Stomach smooth muscle (tissue), 2 donors: ENCODE measurements at regions not wholly inside any gene's neighbourhood (a gene's known extent, or its start where the extent isn't known, plus 50 kb on each side); places are given as distances from the start of the nearest gene placed in this dataset.

Experiments
- H3K27ac ChIP-seq: one replicate; pipeline ENCODE4 v1.7.0; 2013; ENCODE audit warnings: mild to moderate bottlenecking, low read length, inconsistent platforms
- H3K27me3 ChIP-seq, 2 donors: one replicate each; pipeline ENCODE4 v1.7.0; 2013; ENCODE audit warnings: low read length in 2 of 2; ENCODE audit not compliant: insufficient read depth in 2 of 2, control insufficient read depth in 1 of 2
- H3K36me3 ChIP-seq, 2 donors: one replicate each; pipeline ENCODE4 v1.7.0; 2013; ENCODE audit warnings: low read length in 2 of 2; ENCODE audit not compliant: control insufficient read depth in 2 of 2, insufficient read depth in 2 of 2
- H3K4me1 ChIP-seq: one replicate; pipeline ENCODE4 v1.7.0; 2013; ENCODE audit warnings: low read length; ENCODE audit not compliant: control insufficient read depth, insufficient read depth
- H3K4me3 ChIP-seq, 2 donors: one replicate each; pipeline ENCODE4 v1.7.0; 2013; ENCODE audit warnings: low read length in 2 of 2
- H3K9ac ChIP-seq, 2 donors: one replicate each; pipeline ENCODE4 v1.7.0; 2013; ENCODE audit warnings: low read length in 2 of 2, mild to moderate bottlenecking in 1 of 2
- H3K9me3 ChIP-seq, 2 donors: one replicate each; pipeline ENCODE4 v1.7.0; 2013; ENCODE audit warnings: low read length in 2 of 2; ENCODE audit not compliant: control insufficient read depth in 2 of 2
- donor health status: healthy.
- donor health status: Pancreatic carcinoma.

DNA sequence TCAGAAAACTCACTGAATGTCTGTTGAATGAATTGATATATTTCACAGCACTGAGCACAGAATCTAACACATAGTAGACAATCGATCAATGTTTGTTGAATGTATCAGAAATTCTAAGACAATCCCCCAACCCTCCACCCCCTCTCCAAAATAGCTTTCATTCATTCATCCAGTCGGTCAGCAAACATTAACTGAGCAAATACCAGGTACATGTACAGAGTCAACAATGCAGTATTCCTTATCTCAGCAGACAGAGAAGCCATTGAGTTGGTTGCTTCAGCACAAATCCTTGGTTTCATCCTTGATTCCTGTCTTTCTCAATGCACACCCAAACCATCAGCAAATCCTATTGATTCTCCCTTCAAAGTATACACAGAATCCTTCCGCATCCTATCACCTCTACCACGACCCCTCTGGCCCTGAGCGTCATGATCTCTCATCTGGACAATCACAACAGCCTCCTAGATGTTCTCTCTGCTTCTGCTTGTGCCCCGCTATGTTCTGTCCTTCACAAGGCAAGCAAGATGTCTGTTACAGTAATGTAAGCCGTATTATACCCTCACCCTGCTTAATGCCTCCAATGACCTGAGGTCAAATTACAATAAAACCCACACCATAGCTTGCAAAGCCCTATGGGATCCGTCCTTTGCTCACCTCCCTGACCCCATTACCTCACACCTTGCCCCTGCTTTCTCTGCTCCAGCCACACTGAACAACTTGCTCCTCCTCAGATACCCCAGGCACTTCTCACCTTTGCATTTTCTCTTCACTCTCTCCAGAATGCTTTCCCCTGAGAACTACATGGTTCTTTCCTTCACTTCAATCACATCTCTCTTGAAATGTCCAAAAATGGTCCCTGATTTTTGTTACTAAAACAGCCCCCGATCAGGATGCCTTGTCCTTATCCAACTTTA, 738.1 kb upstream of the TBX3 start:
- H3K36me3 ChIP-seq = no peaks in the 10 kb centered on the region
- H3K9me3 ChIP-seq = peaks cover 0 to 4% of the 10 kb centered on the region in 2 donors
- no peak overlapping the region for H3K4me3 ChIP-seq
- H3K27ac ChIP-seq = no peak overlapping the region
- H3K9ac ChIP-seq = no peak overlapping the region
- peaks cover 0 to 4% of the 10 kb centered on the region in 2 donors for H3K27me3 ChIP-seq
- no peaks in the 10 kb centered on the region for H3K4me1 ChIP-seq

DNA sequence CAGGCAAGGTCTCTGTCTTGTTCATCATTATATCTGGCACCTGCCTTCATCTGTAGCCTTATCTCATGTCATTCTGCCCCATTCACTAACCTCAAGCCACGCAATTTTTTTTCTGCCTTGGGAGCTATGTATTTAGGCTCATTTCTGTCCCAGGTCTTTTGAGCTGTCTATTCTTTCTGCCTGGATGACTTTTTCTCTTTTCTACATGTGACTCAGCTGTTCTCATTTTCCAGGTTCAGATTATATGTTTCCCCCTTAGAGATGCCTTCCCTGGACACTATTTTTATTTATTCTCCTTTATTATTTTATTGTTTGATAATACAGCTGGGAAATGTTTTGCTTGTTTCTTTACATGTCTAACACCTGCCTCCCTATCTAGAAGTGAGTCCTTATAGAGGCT, 737.4 kb upstream of the TBX3 start:
- peaks cover 0 to 4% of the 10 kb centered on the region in 2 donors for H3K27me3 ChIP-seq
- H3K9ac ChIP-seq = no peak overlapping the region
- H3K4me3 ChIP-seq = no peak overlapping the region
- H3K27ac ChIP-seq = no peak overlapping the region
- no peaks in the 10 kb centered on the region for H3K36me3 ChIP-seq
- peaks cover 0 to 4% of the 10 kb centered on the region in 2 donors for H3K9me3 ChIP-seq
- no peaks in the 10 kb centered on the region for H3K4me1 ChIP-seq

- Histone ChIP-seq H3K4me1 (no peaks in the 10 kb centered on the region), H3K27ac (no peak overlapping the region), H3K9me3 (peaks cover 0 to 4% of the 10 kb centered on the region in 2 donors), H3K4me3 (no peak overlapping the region), H3K27me3 (peaks cover 0 to 4% of the 10 kb centered on the region in 2 donors), H3K36me3 (no peaks in the 10 kb centered on the region), H3K9ac (no peak overlapping the region)
These were observed 735.2 kb upstream of the TBX3 start for GRCh38 chr12:115419145-115419646.

GRCh38 chr12:115417610-115418009, 733.6 kb upstream of the TBX3 start:
- no peaks in the 10 kb centered on the region for H3K36me3 ChIP-seq
- peaks cover 0 to 4% of the 10 kb centered on the region in 2 donors for H3K9me3 ChIP-seq
- H3K9ac ChIP-seq = no peak overlapping the region
- no peaks in the 10 kb centered on the region for H3K4me1 ChIP-seq
- no peak overlapping the region for H3K27ac ChIP-seq
- peaks cover 0 to 4% of the 10 kb centered on the region in 2 donors for H3K27me3 ChIP-seq
- H3K4me3 ChIP-seq = no peak overlapping the region

- H3K27ac ChIP-seq = no peak overlapping the region
- no peaks in the 10 kb centered on the region for H3K27me3 ChIP-seq
- H3K9ac ChIP-seq = no peak overlapping the region
These were observed 732.9 kb upstream of the TBX3 start for GRCh38 chr12:115416869-115417268.

DNA sequence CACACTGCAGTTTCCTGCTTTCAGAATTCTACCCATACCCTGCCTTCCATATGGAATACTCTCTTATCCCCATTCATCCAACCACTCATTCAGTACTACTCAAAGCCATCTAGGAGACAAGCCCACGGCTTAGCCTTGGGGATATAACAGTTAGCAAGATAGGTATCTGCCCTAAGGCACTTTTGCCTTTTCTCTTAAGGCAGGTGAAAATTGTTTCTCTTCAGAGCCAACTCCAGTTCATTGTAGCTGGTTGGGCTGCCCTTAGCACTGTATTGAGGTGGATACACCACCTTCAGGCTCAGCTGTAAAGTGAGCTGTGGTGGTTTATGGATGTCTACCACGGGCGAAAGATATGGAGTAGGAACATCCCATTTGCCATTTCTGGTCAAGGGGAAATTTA, 729.7 kb upstream of the TBX3 start:
- Histone ChIP-seq H3K27ac (no peak overlapping the region), H3K4me3 (no peak overlapping the region), H3K36me3 (no peaks in the 10 kb centered on the region), H3K9me3 (peaks cover 0 to 4% of the 10 kb centered on the region in 2 donors), H3K27me3 (no peaks in the 10 kb centered on the region), H3K9ac (no peak overlapping the region), H3K4me1 (no peaks in the 10 kb centered on the region)

More at GRCh38 chr12:115416869-115417268, 732.9 kb upstream of the TBX3 start:
- no peak overlapping the region for H3K4me3 ChIP-seq
- no peaks in the 10 kb centered on the region for H3K36me3 ChIP-seq
- peaks cover 0 to 4% of the 10 kb centered on the region in 2 donors for H3K9me3 ChIP-seq
- H3K4me1 ChIP-seq = no peaks in the 10 kb centered on the region

GRCh38 chr12:115412831-115413230, 728.9 kb upstream of the TBX3 start:
- Histone ChIP-seq H3K36me3 (no peaks in the 10 kb centered on the region), H3K4me3 (no peak overlapping the region), H3K4me1 (no peaks in the 10 kb centered on the region), H3K9me3 (peaks cover 0 to 4% of the 10 kb centered on the region in 2 donors), H3K27ac (no peak overlapping the region), H3K9ac (no peak overlapping the region), H3K27me3 (no peaks in the 10 kb centered on the region)

DNA sequence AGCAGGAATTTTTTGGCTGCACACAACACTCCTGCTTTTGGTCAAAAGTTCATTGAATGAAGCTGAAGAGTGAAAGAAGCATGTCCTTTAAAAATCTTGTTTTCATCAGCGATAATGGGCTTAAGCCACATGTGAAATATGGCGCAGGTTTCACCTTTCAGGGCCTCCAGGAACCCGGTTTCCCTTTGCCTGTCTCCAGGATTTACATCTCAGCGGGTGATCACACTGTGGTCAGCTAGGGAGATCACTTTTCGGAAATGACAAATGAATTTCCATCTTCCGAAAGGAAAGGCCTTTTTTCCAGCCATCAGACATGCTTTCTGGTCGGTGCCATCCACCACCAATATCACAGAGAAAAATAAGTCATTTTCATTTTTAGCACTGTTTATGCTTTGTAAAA, 727.1 kb upstream of the TBX3 start:
- no peak overlapping the region for H3K4me3 ChIP-seq
- H3K36me3 ChIP-seq = no peaks in the 10 kb centered on the region
- no peaks in the 10 kb centered on the region for H3K9me3 ChIP-seq
- H3K4me1 ChIP-seq = no peaks in the 10 kb centered on the region
- H3K27ac ChIP-seq = no peak overlapping the region
- no peak overlapping the region for H3K9ac ChIP-seq
- H3K27me3 ChIP-seq = no peaks in the 10 kb centered on the region

- Histone ChIP-seq H3K27ac (no peak overlapping the region), H3K4me1 (no peaks in the 10 kb centered on the region), H3K4me3 (no peak overlapping the region), H3K9ac (no peak overlapping the region), H3K36me3 (no peaks in the 10 kb centered on the region), H3K9me3 (no peaks in the 10 kb centered on the region), H3K27me3 (no peaks in the 10 kb centered on the region)
These were observed 724.7 kb upstream of the TBX3 start for GRCh38 chr12:115408642-115409041.

- no peak overlapping the region for H3K27ac ChIP-seq
- no peaks in the 10 kb centered on the region for H3K9me3 ChIP-seq
- no peaks in the 10 kb centered on the region for H3K4me1 ChIP-seq
- H3K36me3 ChIP-seq = no peaks in the 10 kb centered on the region
- no peak overlapping the region for H3K9ac ChIP-seq
- no peaks in the 10 kb centered on the region for H3K27me3 ChIP-seq
- no peak overlapping the region for H3K4me3 ChIP-seq
These were observed 723.7 kb upstream of the TBX3 start for GRCh38 chr12:115407723-115408122.

- H3K4me1 ChIP-seq = no peaks in the 10 kb centered on the region
- H3K27me3 ChIP-seq = no peaks in the 10 kb centered on the region
- H3K9me3 ChIP-seq = no peaks in the 10 kb centered on the region
- no peaks in the 10 kb centered on the region for H3K36me3 ChIP-seq
- no peak overlapping the region for H3K27ac ChIP-seq
- no peak overlapping the region for H3K4me3 ChIP-seq
- no peak overlapping the region for H3K9ac ChIP-seq
These were observed 723.1 kb upstream of the TBX3 start for GRCh38 chr12:115407036-115407435.
